ENCODE measurements at regions not wholly inside any gene's neighbourhood (a gene's known extent, or its start where the extent isn't known, plus 50 kb on each side); places are given as distances from the start of the nearest gene placed in this dataset.

DNA sequence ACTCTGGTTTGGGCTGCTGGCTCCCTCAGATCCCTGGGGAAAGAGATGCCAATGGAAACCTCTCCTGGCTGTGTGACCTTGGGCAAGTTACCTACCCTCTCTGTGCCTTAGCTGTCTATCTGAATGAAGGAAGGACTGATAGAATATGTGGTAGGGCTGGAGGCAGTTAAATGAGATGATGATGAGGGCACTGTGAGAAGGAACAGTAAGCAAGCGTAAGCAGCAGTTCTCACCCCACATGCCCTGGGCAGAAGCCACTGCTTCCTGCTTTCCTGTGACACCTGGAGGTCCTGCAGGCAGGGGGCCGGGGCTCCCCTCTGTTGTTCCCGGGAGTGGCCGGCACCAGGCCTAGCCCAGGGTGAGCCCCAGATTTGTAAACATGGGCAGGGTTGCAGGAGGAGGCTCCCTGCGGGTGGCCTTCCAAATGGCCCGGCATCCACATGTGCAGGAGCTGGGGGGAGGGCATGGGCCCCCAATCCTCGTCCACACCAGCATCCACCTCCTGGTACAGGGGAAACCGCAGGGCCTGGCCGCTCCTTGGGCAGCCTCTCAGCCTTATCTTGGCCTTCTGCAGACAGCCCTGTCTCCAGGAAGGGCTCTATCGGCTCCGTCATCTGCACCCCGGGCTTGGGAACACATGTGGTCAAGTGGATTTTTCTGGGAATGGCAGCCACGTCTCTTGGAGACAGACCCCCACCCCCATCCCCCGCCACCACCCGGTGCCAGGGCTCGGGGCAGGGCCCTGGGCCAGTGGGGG lies 235.6 kb upstream of the GSE1 start:
- TF ChIP-seq, protein P1, sequence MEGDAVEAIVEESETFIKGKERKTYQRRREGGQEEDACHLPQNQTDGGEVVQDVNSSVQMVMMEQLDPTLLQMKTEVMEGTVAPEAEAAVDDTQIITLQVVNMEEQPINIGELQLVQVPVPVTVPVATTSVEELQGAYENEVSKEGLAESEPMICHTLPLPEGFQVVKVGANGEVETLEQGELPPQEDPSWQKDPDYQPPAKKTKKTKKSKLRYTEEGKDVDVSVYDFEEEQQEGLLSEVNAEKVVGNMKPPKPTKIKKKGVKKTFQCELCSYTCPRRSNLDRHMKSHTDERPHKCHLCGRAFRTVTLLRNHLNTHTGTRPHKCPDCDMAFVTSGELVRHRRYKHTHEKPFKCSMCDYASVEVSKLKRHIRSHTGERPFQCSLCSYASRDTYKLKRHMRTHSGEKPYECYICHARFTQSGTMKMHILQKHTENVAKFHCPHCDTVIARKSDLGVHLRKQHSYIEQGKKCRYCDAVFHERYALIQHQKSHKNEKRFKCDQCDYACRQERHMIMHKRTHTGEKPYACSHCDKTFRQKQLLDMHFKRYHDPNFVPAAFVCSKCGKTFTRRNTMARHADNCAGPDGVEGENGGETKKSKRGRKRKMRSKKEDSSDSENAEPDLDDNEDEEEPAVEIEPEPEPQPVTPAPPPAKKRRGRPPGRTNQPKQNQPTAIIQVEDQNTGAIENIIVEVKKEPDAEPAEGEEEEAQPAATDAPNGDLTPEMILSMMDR (conservative IDR thresholded peaks at IDR 0.05; ENCODE audit: low read depth, low read length), result no peak
- H3K4me3 ChIP-seq (ENCODE audit: low read length), result no peak overlapping the region
- DNase-seq (ENCODE audit: low read depth), result no peak

DNA sequence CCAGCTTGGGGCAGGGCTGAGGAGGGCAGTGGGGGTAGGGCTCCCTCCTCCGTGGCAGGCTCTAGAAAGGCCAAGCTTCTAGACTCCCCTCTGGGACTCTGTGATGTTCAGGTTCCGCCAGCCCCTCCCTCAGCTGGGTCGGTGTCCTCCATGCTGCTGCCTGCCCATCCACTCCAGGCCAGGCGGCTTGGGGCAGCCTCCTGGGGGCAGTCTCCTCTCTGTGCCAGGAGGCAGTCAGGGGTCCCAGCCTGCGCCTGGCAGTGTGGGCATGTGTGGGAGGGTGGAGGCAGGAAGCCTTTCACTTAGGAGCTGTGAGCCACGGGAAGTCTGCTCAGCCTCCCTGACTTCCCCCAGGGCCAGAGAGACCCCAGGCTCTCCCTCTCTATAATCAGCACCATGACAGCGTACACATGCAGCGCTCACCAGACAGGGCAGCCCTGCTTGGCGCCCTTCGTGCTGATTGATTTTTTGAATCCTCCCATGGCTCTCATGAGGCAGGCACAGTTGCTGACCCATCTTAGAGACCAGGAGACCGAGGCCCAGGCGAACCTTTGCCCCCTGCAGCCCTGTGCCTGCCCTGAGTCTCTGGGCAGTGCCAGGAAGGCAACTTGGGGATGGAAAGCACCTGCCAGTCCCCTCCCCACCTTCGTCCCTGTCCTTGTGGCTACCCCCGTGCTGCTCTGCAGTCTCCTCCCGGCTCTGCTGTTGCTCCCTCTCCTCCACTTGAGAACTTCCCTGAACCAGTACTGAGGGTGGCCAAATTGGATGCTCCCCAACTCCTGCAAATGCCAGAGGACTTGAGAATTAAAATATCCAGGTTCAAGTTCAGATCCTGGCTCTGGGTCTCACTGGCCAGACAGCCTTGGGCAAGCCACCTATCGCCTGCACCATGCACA lies 234.7 kb upstream of the GSE1 start:
- no peak for DNase-seq (ENCODE audit: low read depth)
- TF ChIP-seq, protein P1 (conservative IDR thresholded peaks at IDR 0.05; ENCODE audit: low read depth, low read length), result no peak
- H3K4me3 ChIP-seq (ENCODE audit: low read length), result no peak overlapping the region

DNA sequence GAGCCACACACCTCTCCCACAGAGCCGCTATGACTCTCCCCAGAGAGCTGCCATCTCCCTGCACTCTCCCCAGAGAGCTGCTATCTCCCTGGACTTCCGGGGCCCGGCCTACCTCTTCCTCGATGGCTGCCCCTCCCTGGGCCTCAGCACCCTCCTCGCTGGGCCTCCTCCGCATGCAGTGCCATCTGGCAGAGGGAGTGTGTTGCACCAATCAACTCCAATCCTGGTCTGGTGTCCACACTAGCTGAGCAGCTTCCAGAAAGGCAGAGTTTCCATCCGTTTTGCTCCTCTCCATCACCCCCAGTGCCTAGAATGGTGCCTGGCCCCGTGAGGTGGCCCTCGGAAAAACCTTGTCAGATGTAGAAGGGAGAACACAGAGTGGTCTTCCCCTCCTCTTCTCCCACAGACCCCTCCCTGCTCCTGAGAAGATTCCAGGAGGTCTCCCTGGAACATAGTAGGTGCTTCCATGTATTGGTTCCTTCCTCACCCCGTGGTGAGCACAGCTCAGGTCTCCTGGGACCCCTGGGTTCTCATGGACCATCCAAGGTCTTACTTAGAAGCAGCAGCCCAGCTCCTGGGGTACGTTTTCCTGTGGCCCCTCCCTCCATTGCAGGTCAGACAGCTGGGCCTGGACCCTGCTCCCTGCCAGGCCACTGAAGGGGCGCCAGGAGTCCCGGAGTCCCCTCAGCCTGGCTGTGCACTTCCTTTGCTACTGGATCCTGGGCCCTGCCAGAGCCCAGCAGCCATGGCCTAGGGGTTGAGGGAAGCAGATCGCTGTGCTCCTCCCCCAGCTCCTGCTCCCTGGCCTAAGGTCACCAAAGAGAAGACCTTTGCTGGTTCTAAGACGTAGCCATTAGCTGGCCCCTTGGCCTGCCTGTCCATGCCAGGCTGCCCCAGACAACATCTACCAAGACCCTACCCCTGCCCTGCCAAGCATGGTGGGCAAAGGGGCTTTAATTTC lies 233.8 kb upstream of the GSE1 start:
- TF ChIP-seq, protein P1 (conservative IDR thresholded peaks at IDR 0.05; ENCODE audit: low read depth, low read length), result no peak
- no peak for DNase-seq (ENCODE audit: low read depth)
- no peak overlapping the region for H3K4me3 ChIP-seq (ENCODE audit: low read length)

DNA sequence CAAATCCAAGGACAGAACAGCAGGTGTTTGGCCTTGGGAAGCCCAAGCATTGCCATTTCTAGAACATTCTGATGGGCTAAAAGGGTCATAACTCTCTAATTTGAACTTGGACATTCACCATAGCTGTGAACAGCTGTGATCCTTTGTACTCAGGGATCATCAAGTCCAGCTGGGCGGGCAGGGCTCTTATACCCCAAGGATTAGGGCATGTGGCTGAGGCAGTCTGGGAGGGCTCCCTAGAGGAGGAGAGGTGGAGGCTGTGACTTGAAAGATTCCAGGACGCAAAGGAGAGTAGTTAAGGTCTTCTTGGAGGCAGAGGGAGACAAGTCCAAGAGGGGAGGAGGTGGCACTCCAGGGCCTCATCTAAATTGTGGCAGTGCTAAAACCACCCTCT lies 233.1 kb upstream of the GSE1 start:
- no peak overlapping the region for H3K4me3 ChIP-seq (ENCODE audit: low read length)
- TF ChIP-seq, protein P1 (conservative IDR thresholded peaks at IDR 0.05; ENCODE audit: low read depth, low read length), result no peak
- DNase-seq (ENCODE audit: low read depth), result no peak

DNA sequence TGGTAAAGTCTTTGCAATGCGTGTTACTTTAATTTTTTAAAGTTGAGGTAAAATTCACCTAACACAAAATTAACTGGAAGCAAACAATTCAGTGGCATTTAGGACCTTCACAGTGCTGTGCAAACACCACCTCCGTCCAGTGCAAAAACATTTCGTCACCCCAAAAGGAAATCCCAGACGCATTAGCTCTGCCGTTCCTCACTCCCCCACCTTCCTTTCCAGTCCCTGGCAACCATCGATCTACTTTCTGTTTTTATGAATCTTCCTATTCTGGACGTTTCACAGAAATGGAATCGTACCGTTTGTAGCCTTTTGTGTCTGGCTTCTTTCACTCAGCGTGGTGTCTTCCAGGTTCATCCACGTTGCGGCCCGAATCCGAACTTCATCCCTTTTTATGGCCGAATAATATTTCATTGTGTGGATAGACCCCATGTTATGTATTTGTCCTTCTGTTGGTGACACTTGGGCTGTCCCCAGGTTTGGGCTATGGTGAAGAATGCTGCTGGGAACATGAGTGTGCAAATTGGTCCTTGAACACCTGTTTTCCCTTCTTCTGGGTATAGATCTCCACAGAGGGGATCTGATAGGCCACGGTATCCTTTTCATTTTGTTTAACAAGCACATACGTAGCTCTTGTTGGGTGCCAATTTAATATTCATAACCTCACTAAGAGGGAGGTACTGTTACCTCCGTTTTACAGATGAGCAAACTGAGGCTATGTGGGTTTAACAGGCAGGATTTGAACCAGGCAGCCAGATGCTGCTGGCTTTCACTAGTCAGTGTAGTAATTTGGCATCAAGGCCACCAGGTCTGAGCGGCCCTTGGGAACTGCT lies 232.0 kb upstream of the GSE1 start:
- TF ChIP-seq, protein P1 (conservative IDR thresholded peaks at IDR 0.05; ENCODE audit: low read depth, low read length), result no peak
- DNase-seq (ENCODE audit: low read depth), result no peak
- H3K4me3 ChIP-seq (ENCODE audit: low read length), result no peak overlapping the region
